Hematopoietic multipotent progenitor cell treated with erythropoietin and hydrocortisone succinate and interleukin-3 and kit ligand, for 15 days (in vitro differentiated cells): ENCODE measurements at regions not wholly inside any gene's neighbourhood (a gene's known extent, or its start where the extent isn't known, plus 50 kb on each side); places are given as distances from the start of the nearest gene placed in this dataset.

Experiments
- DNase-seq: peaks from one replicate; pipeline ENCODE4 v3.0.0-alpha.2; 2015; ENCODE audit warnings: low spot score

GRCh38 chr16:5430598-5430997, 333.0 kb upstream of the EEF2KMT start:
- DNase-seq, result no peak

GRCh38 chr16:5428932-5429331, 331.3 kb upstream of the EEF2KMT start:
- DNase-seq, result no peak

GRCh38 chr16:5427571-5427970, 330.0 kb upstream of the EEF2KMT start:
- DNase-seq, result no peak

GRCh38 chr16:5422643-5423496, 325.3 kb upstream of the EEF2KMT start:
- DNase-seq, result no peak

GRCh38 chr16:5422047-5422446, 324.5 kb upstream of the EEF2KMT start:
- DNase-seq, result no peak

GRCh38 chr16:5416013-5416412, 318.4 kb upstream of the EEF2KMT start:
- DNase-seq, result no peak

- no peak for DNase-seq
These were observed 317.5 kb upstream of the EEF2KMT start for GRCh38 chr16:5415123-5415522.

- DNase-seq, result no peak
These were observed 315.1 kb upstream of the EEF2KMT start for GRCh38 chr16:5412731-5413130.

GRCh38 chr16:5398203-5398602, 300.6 kb upstream of the EEF2KMT start:
- DNase-seq, result no peak

GRCh38 chr16:5396880-5397279, 299.3 kb upstream of the EEF2KMT start:
- no peak for DNase-seq

GRCh38 chr16:5393070-5393469, 295.5 kb upstream of the EEF2KMT start:
- no peak for DNase-seq

- DNase-seq, result no peak
These were observed 289.4 kb upstream of the EEF2KMT start for GRCh38 chr16:5386989-5387388.

- no peak for DNase-seq
These were observed 288.2 kb upstream of the EEF2KMT start for GRCh38 chr16:5385811-5386210.

GRCh38 chr16:5385115-5385514, 287.5 kb upstream of the EEF2KMT start:
- DNase-seq, result no peak

- no peak for DNase-seq
These were observed 286.1 kb upstream of the EEF2KMT start for GRCh38 chr16:5383737-5384136.

GRCh38 chr16:5382484-5382883, 284.9 kb upstream of the EEF2KMT start:
- DNase-seq, result no peak

- DNase-seq, result no peak
These were observed 283.9 kb upstream of the EEF2KMT start for GRCh38 chr16:5381481-5381880.

GRCh38 chr16:5379954-5380353, 282.4 kb upstream of the EEF2KMT start:
- DNase-seq, result no peak

- DNase-seq, result no peak
These were observed 280.9 kb upstream of the EEF2KMT start for GRCh38 chr16:5378531-5378930.

GRCh38 chr16:5377280-5377898, 279.8 kb upstream of the EEF2KMT start:
- DNase-seq, result no peak

- no peak for DNase-seq
These were observed 276.6 kb upstream of the EEF2KMT start for GRCh38 chr16:5374184-5374583.

- DNase-seq, result no peak
These were observed 270.4 kb upstream of the EEF2KMT start for GRCh38 chr16:5367951-5368350.

GRCh38 chr16:5366126-5366525, 268.5 kb upstream of the EEF2KMT start:
- DNase-seq, result no peak

- DNase-seq, result no peak
These were observed 266.6 kb upstream of the EEF2KMT start for GRCh38 chr16:5364186-5364585.
